ENCODE measurements at regions not wholly inside any gene's neighbourhood (a gene's known extent, or its start where the extent isn't known, plus 50 kb on each side); places are given as distances from the start of the nearest gene placed in this dataset.

GRCh38 chr13:105240371-105240770 lies 1295.1 kb downstream of the EFNB2 start:
- H3K36me3 ChIP-seq (ENCODE audit: control insufficient read depth, insufficient read depth, low read length): no peaks in the 10 kb centered on the region
- FAIRE-seq (no peak), DNase-seq (ENCODE audit: low read depth) (no peak)
- no peaks in the 10 kb centered on the region for H3K27me3 ChIP-seq (ENCODE audit: control insufficient read depth, insufficient read depth, low read length)
- H3K4me3 ChIP-seq (ENCODE audit: low read depth, low read length): no peak overlapping the region
- TF ChIP-seq CTCF (IDR thresholded peaks at IDR 0.05; ENCODE audit: insufficient read depth, low read length, severe bottlenecking): no peak

GRCh38 chr13:105232439-105232838 lies 1303.0 kb downstream of the EFNB2 start:
- TF ChIP-seq CTCF (IDR thresholded peaks at IDR 0.05; ENCODE audit: insufficient read depth, low read length, severe bottlenecking): no peak
- Histone ChIP-seq H3K27me3 (ENCODE audit: control insufficient read depth, insufficient read depth, low read length) (no peaks in the 10 kb centered on the region), H3K36me3 (ENCODE audit: control insufficient read depth, insufficient read depth, low read length) (no peaks in the 10 kb centered on the region), H3K4me3 (ENCODE audit: low read depth, low read length) (no peak overlapping the region)
- DNase-seq (ENCODE audit: low read depth) (no peak), FAIRE-seq (no peak)

- TF ChIP-seq CTCF (IDR thresholded peaks at IDR 0.05; ENCODE audit: insufficient read depth, low read length, severe bottlenecking): no peak
- H3K27me3 ChIP-seq (ENCODE audit: control insufficient read depth, insufficient read depth, low read length): no peaks in the 10 kb centered on the region
- DNase-seq (ENCODE audit: low read depth) (no peak), FAIRE-seq (no peak)
- no peaks in the 10 kb centered on the region for H3K36me3 ChIP-seq (ENCODE audit: control insufficient read depth, insufficient read depth, low read length)
- H3K4me3 ChIP-seq (ENCODE audit: low read depth, low read length): no peak overlapping the region
These were observed 1303.5 kb downstream of the EFNB2 start for GRCh38 chr13:105232006-105232405.

GRCh38 chr13:105231579-105231978 lies 1303.9 kb downstream of the EFNB2 start:
- H3K4me3 ChIP-seq (ENCODE audit: low read depth, low read length): no peak overlapping the region
- no peak for TF ChIP-seq CTCF (IDR thresholded peaks at IDR 0.05; ENCODE audit: insufficient read depth, low read length, severe bottlenecking)
- H3K36me3 ChIP-seq (ENCODE audit: control insufficient read depth, insufficient read depth, low read length): no peaks in the 10 kb centered on the region
- no peak for FAIRE-seq
- DNase-seq (ENCODE audit: low read depth): no peak
- no peaks in the 10 kb centered on the region for H3K27me3 ChIP-seq (ENCODE audit: control insufficient read depth, insufficient read depth, low read length)

- FAIRE-seq: no peak
- peak; percentile 3 for DNase-seq (ENCODE audit: low read depth)
- TF ChIP-seq CTCF (IDR thresholded peaks at IDR 0.05; ENCODE audit: insufficient read depth, low read length, severe bottlenecking): no peak
- Histone ChIP-seq H3K27me3 (ENCODE audit: control insufficient read depth, insufficient read depth, low read length) (no peaks in the 10 kb centered on the region), H3K4me3 (ENCODE audit: low read depth, low read length) (no peak overlapping the region), H3K36me3 (ENCODE audit: control insufficient read depth, insufficient read depth, low read length) (no peaks in the 10 kb centered on the region)
These were observed 1314.6 kb downstream of the EFNB2 start for GRCh38 chr13:105220881-105221280.

GRCh38 chr13:105220063-105220462 lies 1315.4 kb downstream of the EFNB2 start:
- DNase-seq (ENCODE audit: low read depth) (no peak), FAIRE-seq (no peak)
- H3K4me3 ChIP-seq (ENCODE audit: low read depth, low read length): no peak overlapping the region
- H3K36me3 ChIP-seq (ENCODE audit: control insufficient read depth, insufficient read depth, low read length): no peaks in the 10 kb centered on the region
- no peak for TF ChIP-seq CTCF (IDR thresholded peaks at IDR 0.05; ENCODE audit: insufficient read depth, low read length, severe bottlenecking)
- no peaks in the 10 kb centered on the region for H3K27me3 ChIP-seq (ENCODE audit: control insufficient read depth, insufficient read depth, low read length)
